Progenitor cell of endocrine pancreas (in vitro differentiated cells): ENCODE measurements at regions not wholly inside any gene's neighbourhood (a gene's known extent, or its start where the extent isn't known, plus 50 kb on each side); places are given as distances from the start of the nearest gene placed in this dataset.
A peak's percentile ranks its signal among the peaks of the same experiment; 100 is the strongest.

Experiments used
- DNase-seq: peaks from one replicate; pipeline ENCODE4 v3.0.0; 2021; ENCODE audit warnings: low spot score; ENCODE audit not compliant: unreplicated experiment
- H3K27ac Mint-ChIP-seq: 2 replicates; pipeline ENCODE4 v1.8.0; 2021; ENCODE audit warnings: mild to moderate bottlenecking, moderate library complexity, mixed read lengths
- H3K27me3 Mint-ChIP-seq: 2 replicates; pipeline ENCODE4 v1.8.0; 2021; ENCODE audit warnings: mixed read lengths
- H3K36me3 Mint-ChIP-seq: 2 replicates; pipeline ENCODE4 v1.8.0; 2022; ENCODE audit warnings: mixed read lengths; ENCODE audit not compliant: insufficient read depth
- H3K4me1 Mint-ChIP-seq: 2 replicates; pipeline ENCODE4 v1.8.0; 2021; ENCODE audit warnings: low read depth, mixed read lengths
- H3K4me3 Mint-ChIP-seq: 2 replicates; pipeline ENCODE4 v1.8.0; 2021; ENCODE audit warnings: low read depth, mild to moderate bottlenecking, moderate library complexity, mixed read lengths
- H3K9me3 Mint-ChIP-seq: 2 replicates; pipeline ENCODE4 v1.8.0; 2021; ENCODE audit warnings: low read depth, mixed read lengths
- CTCF ChIP-seq: fragments of 200-600 bp; sonication (generic); IDR thresholded peaks from one replicate; pipeline ENCODE4 v1.5.0; 2021; ENCODE audit warnings: antibody characterized with exemption, mild to moderate bottlenecking; ENCODE audit not compliant: unreplicated experiment

- peaks cover 14% of the 10 kb centered on the region for H3K27me3 Mint-ChIP-seq
- H3K27ac Mint-ChIP-seq, result no peak overlapping the region
- no peak for DNase-seq
- H3K9me3 Mint-ChIP-seq, result no peaks in the 10 kb centered on the region
- no peak for TF ChIP-seq CTCF
- H3K4me1 Mint-ChIP-seq, result no peaks in the 10 kb centered on the region
- no peaks in the 10 kb centered on the region for H3K36me3 Mint-ChIP-seq
- no peak overlapping the region for H3K4me3 Mint-ChIP-seq
These were observed 151.6 kb downstream of the KDR start for GRCh38 chr4:54973784-54974183.

- H3K9me3 Mint-ChIP-seq, result no peaks in the 10 kb centered on the region
- H3K36me3 Mint-ChIP-seq, result no peaks in the 10 kb centered on the region
- no peak overlapping the region for H3K4me3 Mint-ChIP-seq
- H3K4me1 Mint-ChIP-seq, result no peaks in the 10 kb centered on the region
- no peak overlapping the region for H3K27ac Mint-ChIP-seq
- no peak for DNase-seq
- H3K27me3 Mint-ChIP-seq, result peaks cover 14% of the 10 kb centered on the region
- peak; percentile 91 for TF ChIP-seq CTCF
These were observed 153.9 kb downstream of the KDR start for GRCh38 chr4:54971474-54971950.

GRCh38 chr4:54967289-54967688 is 158.1 kb downstream of the KDR start:
- Mint-ChIP-seq H3K4me3 (no peak overlapping the region), H3K36me3 (no peaks in the 10 kb centered on the region)

GRCh38 chr4:54961357-54961975 is 163.9 kb downstream of the KDR start:
- TF ChIP-seq CTCF, result peak; percentile 68
- DNase-seq, result no peak
- Mint-ChIP-seq H3K4me3 (no peak overlapping the region), H3K36me3 (no peaks in the 10 kb centered on the region), H3K9me3 (no peaks in the 10 kb centered on the region), H3K27me3 (peaks cover 13% of the 10 kb centered on the region), H3K4me1 (no peaks in the 10 kb centered on the region), H3K27ac (no peak overlapping the region)

More at GRCh38 chr4:54967289-54967688, 158.1 kb downstream of the KDR start:
- no peak overlapping the region for H3K27ac Mint-ChIP-seq
- H3K4me1 Mint-ChIP-seq, result no peaks in the 10 kb centered on the region
- no peak for DNase-seq
- H3K27me3 Mint-ChIP-seq, result peaks cover 19% of the 10 kb centered on the region
- TF ChIP-seq CTCF, result no peak
- no peaks in the 10 kb centered on the region for H3K9me3 Mint-ChIP-seq

- H3K36me3 Mint-ChIP-seq, result no peaks in the 10 kb centered on the region
- DNase-seq, result no peak
- H3K4me1 Mint-ChIP-seq, result no peaks in the 10 kb centered on the region
- no peak overlapping the region for H3K27ac Mint-ChIP-seq
- TF ChIP-seq CTCF, result no peak
- H3K27me3 Mint-ChIP-seq, result peaks cover 10% of the 10 kb centered on the region
- no peaks in the 10 kb centered on the region for H3K9me3 Mint-ChIP-seq
- H3K4me3 Mint-ChIP-seq, result no peak overlapping the region
These were observed 165.7 kb downstream of the KDR start for GRCh38 chr4:54959651-54960116.
